Natural killer cell (primary cell): ENCODE measurements at regions not wholly inside any gene's neighbourhood (a gene's known extent, or its start where the extent isn't known, plus 50 kb on each side); places are given as distances from the start of the nearest gene placed in this dataset.

Experiments used
- ATAC-seq, 3 donors: fragments of 150-1000 bp in 2 of 3; fragments of 200-7000 bp in 1 of 3; cut with Tn5 transposase; 1 replicate in 1 of 3; 2 replicates in 2 of 3; pipeline ENCODE4 v1.10.0; 2021; ENCODE audit warnings: mild to moderate bottlenecking in 2 of 3, moderate library complexity in 2 of 3
- DNase-seq, 2 donors: peaks; one replicate each; pipeline versions ENCODE4 v3.0.0 to v3.0.0-alpha.2; 2013 to 2021; ENCODE audit warnings: mixed read lengths in 1 of 2
- H3K27ac ChIP-seq: one replicate; pipeline ENCODE4 v1.5.1; 2013; ENCODE audit warnings: mild to moderate bottlenecking, low read length
- H3K27me3 ChIP-seq: one replicate; pipeline ENCODE4 v1.6.1; 2013; ENCODE audit warnings: low read length; ENCODE audit not compliant: control insufficient read depth, insufficient read depth
- H3K36me3 ChIP-seq: one replicate; pipeline ENCODE4 v1.6.1; 2013; ENCODE audit warnings: low read length; ENCODE audit not compliant: control insufficient read depth, insufficient read depth
- H3K4me1 ChIP-seq: one replicate; pipeline ENCODE4 v1.6.1; 2013; ENCODE audit warnings: low read length; ENCODE audit not compliant: control insufficient read depth, insufficient read depth
- H3K4me3 ChIP-seq: one replicate; pipeline ENCODE4 v1.5.1; 2013; ENCODE audit warnings: low read length
- H3K9me3 ChIP-seq: one replicate; pipeline ENCODE4 v1.6.1; 2013; ENCODE audit warnings: low read length; ENCODE audit not compliant: control insufficient read depth, insufficient read depth
- H3K27ac Mint-ChIP-seq, 2 donors: one replicate each; pipeline ENCODE4 v1.8.0; 2022; ENCODE audit warnings: mild to moderate bottlenecking in 2 of 2, mixed read lengths in 2 of 2, moderate library complexity in 1 of 2
- H3K27me3 Mint-ChIP-seq, 2 donors: one replicate each; pipeline ENCODE4 v1.8.0; 2022; ENCODE audit warnings: low read depth in 2 of 2, mixed read lengths in 2 of 2
- H3K36me3 Mint-ChIP-seq: one replicate; pipeline ENCODE4 v1.8.0; 2022; ENCODE audit warnings: mixed read lengths
- H3K4me1 Mint-ChIP-seq, 2 donors: one replicate each; pipeline ENCODE4 v1.8.0; 2022; ENCODE audit warnings: mixed read lengths in 2 of 2
- H3K4me3 Mint-ChIP-seq: one replicate; pipeline ENCODE4 v1.8.0; 2022; ENCODE audit warnings: mild to moderate bottlenecking, moderate library complexity, mixed read lengths
- H3K9me3 Mint-ChIP-seq, 2 donors: one replicate each; pipeline ENCODE4 v1.8.0; 2022; ENCODE audit warnings: mixed read lengths in 2 of 2
- CTCF ChIP-seq: fragments of 200-600 bp; IDR thresholded peaks from one replicate; pipeline ENCODE4 v1.8.0; 2022; ENCODE audit warnings: antibody characterized with exemption
- WGBS: methylation state at CpG from one replicate; pipeline ENCODE4 v1.1.7; 2013; ENCODE audit warnings: missing lambda C conversion rate; ENCODE audit not compliant: insufficient coverage; 5-methylcytosine and 5-hydroxymethylcytosine counted together
- intact Hi-C: fragments of 100-400 bp; cut with micrococcal nuclease; formaldehyde crosslinking; loops from one replicate; pipeline ENCODE4 v1.14.2; 2022

- ATAC-seq (no peak), DNase-seq (no peak)
- H3K27me3 Mint-ChIP-seq: peaks cover 0 to 6% of the 10 kb centered on the region in 2 donors
- no peak overlapping the region for H3K4me3 Mint-ChIP-seq
- H3K4me1 Mint-ChIP-seq: no peaks in the 10 kb centered on the region
- TF ChIP-seq CTCF: no peak
- Histone ChIP-seq H3K36me3 (no peaks in the 10 kb centered on the region), H3K27ac (no peak overlapping the region), H3K9me3 (no peaks in the 10 kb centered on the region), H3K4me3 (no peak overlapping the region), H3K4me1 (no peaks in the 10 kb centered on the region), H3K27me3 (no peaks in the 10 kb centered on the region)
- intact Hi-C loops: loop anchor here (2.0 kb wide), 1 partner anchor 51 kb away; no protein-coding TSS in a partner anchor
- no peaks in the 10 kb centered on the region for H3K9me3 Mint-ChIP-seq
- no peak overlapping the region for H3K27ac Mint-ChIP-seq
- WGBS: 78% methylated on average over 11 of the region's 11 CpGs
- H3K36me3 Mint-ChIP-seq: no peaks in the 10 kb centered on the region
Observed at GRCh38 chr12:25819691-25820090, 138.8 kb upstream of the RASSF8 start.

GRCh38 chr12:25822281-25822680 is 136.2 kb upstream of the RASSF8 start:
- H3K9me3 Mint-ChIP-seq: no peaks in the 10 kb centered on the region
- no peaks in the 10 kb centered on the region for H3K4me1 Mint-ChIP-seq
- Histone ChIP-seq H3K27ac (no peak overlapping the region), H3K4me3 (no peak overlapping the region), H3K27me3 (no peaks in the 10 kb centered on the region), H3K4me1 (no peaks in the 10 kb centered on the region), H3K9me3 (no peaks in the 10 kb centered on the region), H3K36me3 (no peaks in the 10 kb centered on the region)
- H3K27me3 Mint-ChIP-seq: peaks cover 0 to 3% of the 10 kb centered on the region in 2 donors
- no peak overlapping the region for H3K4me3 Mint-ChIP-seq
- H3K27ac Mint-ChIP-seq: no peak overlapping the region
- intact Hi-C loops: no loop called here
- no peak for TF ChIP-seq CTCF
- ATAC-seq (no peak), DNase-seq (no peak)
- 100% methylated on average over 2 of the region's 3 CpGs for WGBS
- H3K36me3 Mint-ChIP-seq: no peaks in the 10 kb centered on the region

- Histone ChIP-seq H3K9me3 (no peaks in the 10 kb centered on the region), H3K36me3 (no peaks in the 10 kb centered on the region), H3K27me3 (no peaks in the 10 kb centered on the region), H3K4me1 (no peaks in the 10 kb centered on the region), H3K27ac (no peak overlapping the region), H3K4me3 (no peak overlapping the region)
- H3K27ac Mint-ChIP-seq: no peak overlapping the region
- no peak for DNase-seq
- H3K4me3 Mint-ChIP-seq: no peak overlapping the region
- intact Hi-C loops: no loop called here
- no peak for ATAC-seq
- no CpG with 5 or more reads among the region's 2 CpGs for WGBS
- no peaks in the 10 kb centered on the region for H3K36me3 Mint-ChIP-seq
- no peaks in the 10 kb centered on the region for H3K9me3 Mint-ChIP-seq
- no peaks in the 10 kb centered on the region for H3K27me3 Mint-ChIP-seq
- no peaks in the 10 kb centered on the region for H3K4me1 Mint-ChIP-seq
- no peak for TF ChIP-seq CTCF
Observed at GRCh38 chr12:25824734-25825133, 133.7 kb upstream of the RASSF8 start.

GRCh38 chr12:25825446-25825845 is 133.0 kb upstream of the RASSF8 start:
- no peak overlapping the region for H3K27ac ChIP-seq
- no peaks in the 10 kb centered on the region for H3K4me1 Mint-ChIP-seq
- no peaks in the 10 kb centered on the region for H3K27me3 ChIP-seq
- ATAC-seq (no peak), DNase-seq (no peak)
- intact Hi-C loops: no loop called here
- H3K27me3 Mint-ChIP-seq: peaks cover 0 to 3% of the 10 kb centered on the region in 2 donors
- no peak for TF ChIP-seq CTCF
- H3K9me3 Mint-ChIP-seq: no peaks in the 10 kb centered on the region
- 80% methylated on average over 4 of the region's 6 CpGs for WGBS
- no peak overlapping the region for H3K4me3 Mint-ChIP-seq
- H3K27ac Mint-ChIP-seq: no peak overlapping the region
- H3K9me3 ChIP-seq: no peaks in the 10 kb centered on the region
- H3K36me3 Mint-ChIP-seq: no peaks in the 10 kb centered on the region
- H3K4me3 ChIP-seq: no peak overlapping the region
- no peaks in the 10 kb centered on the region for H3K4me1 ChIP-seq
- no peaks in the 10 kb centered on the region for H3K36me3 ChIP-seq
